Hepatocyte (in vitro differentiated cells): ENCODE measurements at regions not wholly inside any gene's neighbourhood (a gene's known extent, or its start where the extent isn't known, plus 50 kb on each side); places are given as distances from the start of the nearest gene placed in this dataset.

Source experiments
- CTCF ChIP-seq: fragments of 200-600 bp; sonication (generic); IDR thresholded peaks from 2 replicates; pipeline ENCODE4 v1.5.1; 2016; ENCODE audit warnings: antibody characterized with exemption, mild to moderate bottlenecking; ENCODE audit not compliant: poor library complexity
- EZH2 ChIP-seq: fragments of 200-600 bp; sonication (generic); IDR thresholded peaks from 2 replicates; pipeline ENCODE4 v1.6.1; 2016; ENCODE audit warnings: antibody characterized with exemption, mild to moderate bottlenecking, borderline replicate concordance

- no peak for TF ChIP-seq CTCF
- TF ChIP-seq EZH2, result no peak
These were observed 69.8 kb upstream of the DMAC1 start for GRCh38 chr9:7869340-7869739.
